GM12878 (cell line): ENCODE measurements at regions not wholly inside any gene's neighbourhood (a gene's known extent, or its start where the extent isn't known, plus 50 kb on each side); places are given as distances from the start of the nearest gene placed in this dataset.

ENCODE experiments used
- ATAC-seq: fragments of 200-7000 bp; cut with Tn5 transposase; 3 replicates; pipeline ENCODE4 v1.9.1; 2020; ENCODE audit warnings: mild to moderate bottlenecking, moderate library complexity
- BruUV-seq: library from RNA; stranded (reverse); fragments of 400-500 nt; replicated peaks from 2 replicates; lab custom pipeline; 2021; lab: Mats Ljungman, UMichigan
- CTCF ChIA-PET: fragments of 300-600 bp; sonication (Branson Sonifier 250); formaldehyde crosslinking; extraction: SDS; loops from one replicate; lab custom pipeline; 2021; ENCODE audit warnings: inconsistent platforms; lab: Yijun Ruan, JAX
- POLR2A ChIA-PET: fragments of 350-600 bp; formaldehyde crosslinking; extraction: SDS; loops from one replicate; lab custom pipeline; 2021; ENCODE audit warnings: inconsistent platforms; lab: Charles Lee
- RAD21 ChIA-PET: fragments of 300-600 bp; sonication (Branson Sonifier 250); formaldehyde crosslinking; loops from one replicate; lab custom pipeline; 2023; ENCODE audit warnings: antibody characterized with exemption; ENCODE audit not compliant: unreplicated experiment; lab: Charles Lee
- SMC1A ChIA-PET: fragments of 300-600 bp; sonication (Branson Sonifier 250); formaldehyde crosslinking; loops from one replicate; lab custom pipeline; 2023; ENCODE audit not compliant: unreplicated experiment, uncharacterized antibody; lab: Charles Lee
- DNase-seq: peaks from one replicate; pipeline ENCODE4 v3.0.0-alpha.2; 2011; ENCODE audit warnings: low read depth, low spot score
- FAIRE-seq: peaks from 3 replicates; lab custom pipeline; 2011; peaks lifted over from hg19 to GRCh38; lab: Jason Lieb, UNC
- H2AFZ ChIP-seq: 2 replicates; pipeline ENCODE4 v1.6.0; 2011; ENCODE audit warnings: low read depth, low read length, control low read depth; ENCODE audit not compliant: control insufficient read depth
- H3K27ac ChIP-seq: 2 replicates; pipeline ENCODE4 v1.5.1; 2011; ENCODE audit warnings: control low read depth; ENCODE audit not compliant: control insufficient read depth, insufficient read depth
- H3K27me3 ChIP-seq, 2 experiments: replicated peaks in 1 of 2; 2 replicates each; pipeline versions ENCODE4 v1.6.0 to v1.6.1; 2011; ENCODE audit warnings: low read length in 1 of 2; ENCODE audit not compliant: control insufficient read depth in 2 of 2, insufficient read depth in 2 of 2
- H3K36me3 ChIP-seq, 2 experiments: 2 replicates each; pipeline ENCODE4 v1.5.1; 2011; ENCODE audit warnings: low read length in 1 of 2; ENCODE audit not compliant: control insufficient read depth in 2 of 2, insufficient read depth in 2 of 2
- H3K4me1 ChIP-seq: 2 replicates; pipeline ENCODE4 v1.6.1; 2011; ENCODE audit warnings: mild to moderate bottlenecking, low read length, moderate library complexity, mixed read lengths; ENCODE audit not compliant: control insufficient read depth, insufficient read depth
- H3K4me2 ChIP-seq: 2 replicates; pipeline ENCODE4 v1.6.0; 2011; ENCODE audit warnings: control low read depth; ENCODE audit not compliant: control insufficient read depth, insufficient read depth
- H3K4me3 ChIP-seq: fragments of 200-600 bp; sonication (generic); 2 replicates; pipeline ENCODE4 v1.5.1; 2016
- H3K79me2 ChIP-seq: 2 replicates; pipeline ENCODE4 v1.6.0; 2011; ENCODE audit warnings: low read length; ENCODE audit not compliant: control insufficient read depth, insufficient read depth
- H3K9ac ChIP-seq: 2 replicates; pipeline ENCODE4 v1.8.0; 2011; ENCODE audit warnings: low read length, control low read depth, mixed read lengths; ENCODE audit not compliant: control insufficient read depth, insufficient read depth
- H3K9me3 ChIP-seq: replicated peaks from 3 replicates; pipeline ENCODE4 v1.5.1; 2011; ENCODE audit warnings: mild to moderate bottlenecking, low read length; ENCODE audit not compliant: control insufficient read depth, insufficient read depth
- H4K20me1 ChIP-seq: 2 replicates; pipeline ENCODE4 v1.6.0; 2011; ENCODE audit not compliant: control insufficient read depth, insufficient read depth
- DPF2 ChIP-seq: fragments of 450-650 bp; IDR thresholded peaks from 2 replicates; pipeline ENCODE4 v1.6.1; 2017; ENCODE audit warnings: mild to moderate bottlenecking
- FOXM1 ChIP-seq: IDR thresholded peaks from 2 replicates; pipeline ENCODE4 v1.6.1; 2012; ENCODE audit warnings: low read depth, mild to moderate bottlenecking, inconsistent platforms, low read length, moderate library complexity
- KAT2A ChIP-seq: conservative IDR thresholded peaks from 2 replicates; pipeline ENCODE4 v1.6.1; 2011; ENCODE audit warnings: low read depth, low read length; ENCODE audit not compliant: control insufficient read depth
- NR2C1 ChIP-seq: fragments of 450-650 bp; IDR thresholded peaks from 2 replicates; pipeline ENCODE4 v1.6.1; 2017; ENCODE audit warnings: antibody characterized with exemption, mild to moderate bottlenecking, moderate library complexity
- NRF1 ChIP-seq: conservative IDR thresholded peaks from 2 replicates; pipeline ENCODE4 v1.6.1; 2011; ENCODE audit warnings: mild to moderate bottlenecking, low read depth, low read length, improper control_type of control experiment
- POU2F2 ChIP-seq: IDR thresholded peaks from 3 replicates; pipeline ENCODE4 v1.6.1; 2011; ENCODE audit warnings: low read depth, mild to moderate bottlenecking, low read length, borderline replicate concordance
- SIN3A ChIP-seq: IDR thresholded peaks from 2 replicates; pipeline ENCODE4 v1.6.1; 2012; ENCODE audit warnings: low read depth, low read length, improper control_type of control experiment
- SUZ12 ChIP-seq: fragments of 200-600 bp; sonication (generic); IDR thresholded peaks from one replicate; pipeline ENCODE4 v1.6.1; 2018; ENCODE audit warnings: antibody characterized with exemption, mild to moderate bottlenecking; ENCODE audit not compliant: unreplicated experiment
- WRNIP1 ChIP-seq: IDR thresholded peaks from 2 replicates; pipeline ENCODE4 v1.6.1; 2011; ENCODE audit warnings: low read depth, low read length, improper control_type of control experiment, borderline replicate concordance
- ZNF217 ChIP-seq: fragments of 450-650 bp; IDR thresholded peaks from 2 replicates; pipeline ENCODE4 v1.6.1; 2017; ENCODE audit warnings: antibody characterized with exemption, mild to moderate bottlenecking
- WGBS: methylation state at CpG from one replicate; pipeline ENCODE4 v1.1.6; 2016; ENCODE audit warnings: low lambda C conversion rate; ENCODE audit not compliant: insufficient replicate concordance, insufficient coverage; ENCODE audit errors: missing lambda C conversion rate; 5-methylcytosine and 5-hydroxymethylcytosine counted together
- in situ Hi-C: fragments of 300-500 bp; cut with MboI; formaldehyde crosslinking; loops from 9 replicates; pipeline ENCODE4 v1.14.3; 2018; ENCODE audit warnings: mixed read lengths
- intact Hi-C: fragments of 100-400 bp; cut with micrococcal nuclease; formaldehyde crosslinking; loops from one replicate; pipeline ENCODE4 v1.14.2; 2022; ENCODE audit not compliant: unreplicated experiment
- TF ChIP-seq, protein P1 (sequence below): fragments of 450-650 bp; IDR thresholded peaks from 2 replicates; pipeline ENCODE4 v1.6.1; 2018; ENCODE audit warnings: mild to moderate bottlenecking, low read depth, moderate library complexity; ENCODE audit not compliant: partially characterized antibody
- TF ChIP-seq, protein P2 (sequence below): IDR thresholded peaks from 2 replicates; pipeline ENCODE4 v1.6.1; 2012; ENCODE audit warnings: low read length, inconsistent platforms
- TF ChIP-seq, protein P3 (sequence below): fragments of 450-650 bp; IDR thresholded peaks from 2 replicates; pipeline ENCODE4 v1.6.1; 2017; ENCODE audit warnings: antibody characterized with exemption, mild to moderate bottlenecking, moderate library complexity
- TF ChIP-seq, protein P4 (sequence below), 3 experiments: IDR thresholded peaks in 2 of 3; conservative IDR thresholded peaks in 1 of 3; 2 replicates each; pipeline ENCODE4 v1.5.1; 2011; ENCODE audit warnings: low read depth in 3 of 3, low read length in 3 of 3, mild to moderate bottlenecking in 3 of 3, control low read depth in 2 of 3, moderate library complexity in 2 of 3, inconsistent platforms in 1 of 3, mixed read lengths in 1 of 3; ENCODE audit not compliant: control insufficient read depth in 2 of 3, insufficient read depth in 1 of 3; ENCODE audit errors: extremely low read depth in 1 of 3

DNA sequence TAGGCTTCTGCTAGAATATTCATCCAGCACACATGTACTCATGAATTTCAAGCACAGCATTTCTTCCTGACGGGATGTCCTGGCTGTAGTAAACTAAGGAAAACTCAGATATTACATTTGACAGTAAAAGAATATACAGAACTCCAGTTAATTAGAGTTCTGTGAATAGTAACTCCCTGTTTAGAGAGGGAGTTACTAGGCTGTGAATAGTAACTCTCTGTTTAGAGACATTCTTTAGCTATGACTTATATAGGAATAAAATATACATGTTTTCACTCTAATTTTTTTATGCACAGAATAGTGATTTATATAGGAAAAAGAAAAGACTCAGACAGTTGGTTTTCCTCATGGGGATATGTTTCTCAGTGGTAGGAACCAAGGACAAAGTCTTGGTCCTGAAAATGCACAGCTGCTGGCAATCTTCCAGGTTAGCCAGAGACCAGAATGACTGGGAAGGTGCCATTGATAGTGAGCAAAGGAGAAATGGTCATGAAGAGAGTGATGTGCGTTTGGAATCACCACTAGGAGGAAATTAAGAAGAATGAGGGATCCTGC is 480.7 kb upstream of the THBS1 start:
- ChIA-PET RAD21 (no interaction called here), SMC1A (interaction anchor here (0.6 kb wide), 1 partner anchor 253 kb away, joined by 3 read pairs; no protein-coding TSS in a partner anchor), POLR2A (no interaction called here), CTCF (no interaction called here)
- intact Hi-C loops (no loop called here), in situ Hi-C loops (no loop called here)
- Histone ChIP-seq H3K4me1 (no peaks in the 10 kb centered on the region), H3K79me2 (no peaks in the 10 kb centered on the region), H3K9ac (no peak overlapping the region), H3K27me3 (no peaks in the 10 kb centered on the region), H4K20me1 (no peaks in the 10 kb centered on the region), H2AFZ (no peak overlapping the region), H3K9me3 (no peaks in the 10 kb centered on the region), H3K36me3 (no peaks in the 10 kb centered on the region), H3K4me3 (no peak overlapping the region), H3K4me2 (no peak overlapping the region), H3K27ac (no peak overlapping the region)
- WGBS: 11% methylated on average over 2 of the region's 2 CpGs
- DNase-seq (no peak), FAIRE-seq (no peak), ATAC-seq (no peak)
- no TSS peak for BruUV-seq
- no peak for TF ChIP-seq ZNF217
- TF ChIP-seq, protein P1, sequence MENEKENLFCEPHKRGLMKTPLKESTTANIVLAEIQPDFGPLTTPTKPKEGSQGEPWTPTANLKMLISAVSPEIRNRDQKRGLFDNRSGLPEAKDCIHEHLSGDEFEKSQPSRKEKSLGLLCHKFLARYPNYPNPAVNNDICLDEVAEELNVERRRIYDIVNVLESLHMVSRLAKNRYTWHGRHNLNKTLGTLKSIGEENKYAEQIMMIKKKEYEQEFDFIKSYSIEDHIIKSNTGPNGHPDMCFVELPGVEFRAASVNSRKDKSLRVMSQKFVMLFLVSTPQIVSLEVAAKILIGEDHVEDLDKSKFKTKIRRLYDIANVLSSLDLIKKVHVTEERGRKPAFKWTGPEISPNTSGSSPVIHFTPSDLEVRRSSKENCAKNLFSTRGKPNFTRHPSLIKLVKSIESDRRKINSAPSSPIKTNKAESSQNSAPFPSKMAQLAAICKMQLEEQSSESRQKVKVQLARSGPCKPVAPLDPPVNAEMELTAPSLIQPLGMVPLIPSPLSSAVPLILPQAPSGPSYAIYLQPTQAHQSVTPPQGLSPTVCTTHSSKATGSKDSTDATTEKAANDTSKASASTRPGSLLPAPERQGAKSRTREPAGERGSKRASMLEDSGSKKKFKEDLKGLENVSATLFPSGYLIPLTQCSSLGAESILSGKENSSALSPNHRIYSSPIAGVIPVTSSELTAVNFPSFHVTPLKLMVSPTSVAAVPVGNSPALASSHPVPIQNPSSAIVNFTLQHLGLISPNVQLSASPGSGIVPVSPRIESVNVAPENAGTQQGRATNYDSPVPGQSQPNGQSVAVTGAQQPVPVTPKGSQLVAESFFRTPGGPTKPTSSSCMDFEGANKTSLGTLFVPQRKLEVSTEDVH: no peak
- TF ChIP-seq SUZ12: no peak
- TF ChIP-seq KAT2A: no peak
- TF ChIP-seq, protein P2, sequence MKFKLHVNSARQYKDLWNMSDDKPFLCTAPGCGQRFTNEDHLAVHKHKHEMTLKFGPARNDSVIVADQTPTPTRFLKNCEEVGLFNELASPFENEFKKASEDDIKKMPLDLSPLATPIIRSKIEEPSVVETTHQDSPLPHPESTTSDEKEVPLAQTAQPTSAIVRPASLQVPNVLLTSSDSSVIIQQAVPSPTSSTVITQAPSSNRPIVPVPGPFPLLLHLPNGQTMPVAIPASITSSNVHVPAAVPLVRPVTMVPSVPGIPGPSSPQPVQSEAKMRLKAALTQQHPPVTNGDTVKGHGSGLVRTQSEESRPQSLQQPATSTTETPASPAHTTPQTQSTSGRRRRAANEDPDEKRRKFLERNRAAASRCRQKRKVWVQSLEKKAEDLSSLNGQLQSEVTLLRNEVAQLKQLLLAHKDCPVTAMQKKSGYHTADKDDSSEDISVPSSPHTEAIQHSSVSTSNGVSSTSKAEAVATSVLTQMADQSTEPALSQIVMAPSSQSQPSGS: no peak
- no peak for TF ChIP-seq DPF2
- no peak for TF ChIP-seq POU2F2
- no peak for TF ChIP-seq NRF1
- no peak for TF ChIP-seq SIN3A
- no peak for TF ChIP-seq FOXM1
- TF ChIP-seq WRNIP1: no peak
- TF ChIP-seq, protein P3, sequence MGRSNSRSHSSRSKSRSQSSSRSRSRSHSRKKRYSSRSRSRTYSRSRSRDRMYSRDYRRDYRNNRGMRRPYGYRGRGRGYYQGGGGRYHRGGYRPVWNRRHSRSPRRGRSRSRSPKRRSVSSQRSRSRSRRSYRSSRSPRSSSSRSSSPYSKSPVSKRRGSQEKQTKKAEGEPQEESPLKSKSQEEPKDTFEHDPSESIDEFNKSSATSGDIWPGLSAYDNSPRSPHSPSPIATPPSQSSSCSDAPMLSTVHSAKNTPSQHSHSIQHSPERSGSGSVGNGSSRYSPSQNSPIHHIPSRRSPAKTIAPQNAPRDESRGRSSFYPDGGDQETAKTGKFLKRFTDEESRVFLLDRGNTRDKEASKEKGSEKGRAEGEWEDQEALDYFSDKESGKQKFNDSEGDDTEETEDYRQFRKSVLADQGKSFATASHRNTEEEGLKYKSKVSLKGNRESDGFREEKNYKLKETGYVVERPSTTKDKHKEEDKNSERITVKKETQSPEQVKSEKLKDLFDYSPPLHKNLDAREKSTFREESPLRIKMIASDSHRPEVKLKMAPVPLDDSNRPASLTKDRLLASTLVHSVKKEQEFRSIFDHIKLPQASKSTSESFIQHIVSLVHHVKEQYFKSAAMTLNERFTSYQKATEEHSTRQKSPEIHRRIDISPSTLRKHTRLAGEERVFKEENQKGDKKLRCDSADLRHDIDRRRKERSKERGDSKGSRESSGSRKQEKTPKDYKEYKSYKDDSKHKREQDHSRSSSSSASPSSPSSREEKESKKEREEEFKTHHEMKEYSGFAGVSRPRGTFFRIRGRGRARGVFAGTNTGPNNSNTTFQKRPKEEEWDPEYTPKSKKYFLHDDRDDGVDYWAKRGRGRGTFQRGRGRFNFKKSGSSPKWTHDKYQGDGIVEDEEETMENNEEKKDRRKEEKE: no peak
- TF ChIP-seq, protein P4, sequence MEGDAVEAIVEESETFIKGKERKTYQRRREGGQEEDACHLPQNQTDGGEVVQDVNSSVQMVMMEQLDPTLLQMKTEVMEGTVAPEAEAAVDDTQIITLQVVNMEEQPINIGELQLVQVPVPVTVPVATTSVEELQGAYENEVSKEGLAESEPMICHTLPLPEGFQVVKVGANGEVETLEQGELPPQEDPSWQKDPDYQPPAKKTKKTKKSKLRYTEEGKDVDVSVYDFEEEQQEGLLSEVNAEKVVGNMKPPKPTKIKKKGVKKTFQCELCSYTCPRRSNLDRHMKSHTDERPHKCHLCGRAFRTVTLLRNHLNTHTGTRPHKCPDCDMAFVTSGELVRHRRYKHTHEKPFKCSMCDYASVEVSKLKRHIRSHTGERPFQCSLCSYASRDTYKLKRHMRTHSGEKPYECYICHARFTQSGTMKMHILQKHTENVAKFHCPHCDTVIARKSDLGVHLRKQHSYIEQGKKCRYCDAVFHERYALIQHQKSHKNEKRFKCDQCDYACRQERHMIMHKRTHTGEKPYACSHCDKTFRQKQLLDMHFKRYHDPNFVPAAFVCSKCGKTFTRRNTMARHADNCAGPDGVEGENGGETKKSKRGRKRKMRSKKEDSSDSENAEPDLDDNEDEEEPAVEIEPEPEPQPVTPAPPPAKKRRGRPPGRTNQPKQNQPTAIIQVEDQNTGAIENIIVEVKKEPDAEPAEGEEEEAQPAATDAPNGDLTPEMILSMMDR (IDR thresholded peaks at IDR 0.05 in 2 of 3, conservative IDR thresholded peaks at IDR 0.05 in 1 of 3; ENCODE audit: control insufficient read depth in 2 of 3, extremely low read depth in 1 of 3, insufficient read depth in 1 of 3, low read depth in 3 of 3, low read length in 3 of 3): no peak
- no peak for TF ChIP-seq NR2C1
